Peyer's patch (tissue), 4 donors: ENCODE measurements at regions not wholly inside any gene's neighbourhood (a gene's known extent, or its start where the extent isn't known, plus 50 kb on each side); places are given as distances from the start of the nearest gene placed in this dataset.

ENCODE experiments used
- CTCF ChIP-seq, 6 experiments: fragments of 450-650 bp in 4 of 6; fragments of 200-600 bp in 2 of 6; sonication (generic) in 1 of 6; IDR thresholded peaks; one replicate each; pipeline ENCODE4 v1.5.1; 2017 to 2019; ENCODE audit warnings: antibody characterized with exemption in 6 of 6, mild to moderate bottlenecking in 3 of 6, moderate library complexity in 1 of 6
- POLR2A ChIP-seq, 2 donors: fragments of 450-650 bp; IDR thresholded peaks; one replicate each; pipeline ENCODE4 v1.5.1; 2017; ENCODE audit warnings: antibody characterized with exemption in 2 of 2, mild to moderate bottlenecking in 2 of 2, moderate library complexity in 2 of 2

- TF ChIP-seq POLR2A (IDR thresholded peaks at IDR 0.05) (no peak), CTCF (IDR thresholded peaks at IDR 0.05) (no peak)
Measured at GRCh38 chr10:83089335-83089734, 1050.0 kb upstream of the GHITM start.
